ENCODE measurements at regions not wholly inside any gene's neighbourhood (a gene's known extent, or its start where the extent isn't known, plus 50 kb on each side); places are given as distances from the start of the nearest gene placed in this dataset.

DNA sequence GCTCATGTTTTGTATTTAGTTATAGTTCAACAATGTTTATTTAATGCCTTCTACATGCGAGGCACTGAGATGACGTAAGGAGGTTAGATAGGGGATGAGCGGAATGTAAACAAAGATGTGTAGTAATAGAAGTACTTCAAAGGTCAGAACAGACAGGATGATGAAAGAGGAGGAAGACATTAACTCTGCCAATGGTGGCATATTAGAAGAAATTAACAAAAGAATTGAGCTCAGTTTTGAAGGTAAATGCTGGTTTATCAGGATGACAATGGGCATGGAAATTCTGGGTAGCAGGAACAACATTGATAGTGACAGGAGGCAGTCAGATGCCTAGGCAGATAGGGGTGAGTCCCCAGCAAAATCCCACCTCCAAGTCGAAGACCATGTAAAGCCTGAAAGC is 62.3 kb upstream of the PGRMC2 start:
- TF ChIP-seq, protein P1, sequence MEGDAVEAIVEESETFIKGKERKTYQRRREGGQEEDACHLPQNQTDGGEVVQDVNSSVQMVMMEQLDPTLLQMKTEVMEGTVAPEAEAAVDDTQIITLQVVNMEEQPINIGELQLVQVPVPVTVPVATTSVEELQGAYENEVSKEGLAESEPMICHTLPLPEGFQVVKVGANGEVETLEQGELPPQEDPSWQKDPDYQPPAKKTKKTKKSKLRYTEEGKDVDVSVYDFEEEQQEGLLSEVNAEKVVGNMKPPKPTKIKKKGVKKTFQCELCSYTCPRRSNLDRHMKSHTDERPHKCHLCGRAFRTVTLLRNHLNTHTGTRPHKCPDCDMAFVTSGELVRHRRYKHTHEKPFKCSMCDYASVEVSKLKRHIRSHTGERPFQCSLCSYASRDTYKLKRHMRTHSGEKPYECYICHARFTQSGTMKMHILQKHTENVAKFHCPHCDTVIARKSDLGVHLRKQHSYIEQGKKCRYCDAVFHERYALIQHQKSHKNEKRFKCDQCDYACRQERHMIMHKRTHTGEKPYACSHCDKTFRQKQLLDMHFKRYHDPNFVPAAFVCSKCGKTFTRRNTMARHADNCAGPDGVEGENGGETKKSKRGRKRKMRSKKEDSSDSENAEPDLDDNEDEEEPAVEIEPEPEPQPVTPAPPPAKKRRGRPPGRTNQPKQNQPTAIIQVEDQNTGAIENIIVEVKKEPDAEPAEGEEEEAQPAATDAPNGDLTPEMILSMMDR (IDR thresholded peaks at IDR 0.05) = no peak
- TF ChIP-seq POLR2AphosphoS5 (IDR thresholded peaks at IDR 0.05) = no peak
- TF ChIP-seq POLR2A (IDR thresholded peaks at IDR 0.05) = no peak

All from suprapubic skin (tissue), 4 donors.